GM18868 (cell line): ENCODE measurements at regions not wholly inside any gene's neighbourhood (a gene's known extent, or its start where the extent isn't known, plus 50 kb on each side); places are given as distances from the start of the nearest gene placed in this dataset.
"Not testable (repeated sequence)": the region's sequence is repeated elsewhere in the genome, so short reads cannot be mapped to it uniquely, and the experiment has no call there.

Experiments
- ATAC-seq: cut with Tn5 transposase; IDR thresholded peaks from one replicate; pipeline ENCODE4 v1.9.1; 2021; ENCODE audit warnings: mild to moderate bottlenecking, moderate library complexity; ENCODE audit not compliant: unreplicated experiment

DNA sequence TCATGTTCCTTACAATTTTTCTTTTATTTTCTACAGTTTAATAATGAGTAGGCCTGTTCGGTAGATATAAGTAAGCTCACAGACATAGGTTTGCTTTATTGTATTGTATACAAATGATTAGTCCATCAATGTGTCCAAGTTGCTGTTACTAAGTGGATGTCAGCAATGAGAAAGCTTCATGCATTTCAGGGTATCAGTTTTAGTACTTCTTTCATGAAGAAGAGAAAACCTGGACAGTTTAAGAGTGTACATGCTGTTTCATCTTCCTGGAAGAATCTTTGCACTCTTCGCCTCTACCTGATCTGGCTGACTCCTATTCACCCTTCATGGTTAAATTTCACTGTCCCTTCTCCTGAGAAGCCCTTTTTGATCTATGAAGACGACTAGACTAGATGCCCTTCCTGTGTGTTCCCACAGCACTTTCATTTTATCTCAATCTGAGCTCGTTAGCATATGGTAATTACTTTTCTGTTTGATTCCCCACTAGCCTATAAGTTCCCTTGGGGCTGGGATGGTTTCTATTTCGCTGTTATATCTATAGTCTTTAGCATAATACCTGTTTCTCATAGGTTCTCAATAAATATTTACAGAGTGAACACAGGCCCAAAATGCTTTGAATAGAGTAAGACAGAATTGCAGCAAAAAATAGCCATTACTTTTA lies 70.7 kb downstream of the CETN3 start:
- ATAC-seq, result peak; percentile 87

- ATAC-seq, result no peak
Observed at GRCh38 chr5:90337449-90338052, 72.0 kb downstream of the CETN3 start.

DNA sequence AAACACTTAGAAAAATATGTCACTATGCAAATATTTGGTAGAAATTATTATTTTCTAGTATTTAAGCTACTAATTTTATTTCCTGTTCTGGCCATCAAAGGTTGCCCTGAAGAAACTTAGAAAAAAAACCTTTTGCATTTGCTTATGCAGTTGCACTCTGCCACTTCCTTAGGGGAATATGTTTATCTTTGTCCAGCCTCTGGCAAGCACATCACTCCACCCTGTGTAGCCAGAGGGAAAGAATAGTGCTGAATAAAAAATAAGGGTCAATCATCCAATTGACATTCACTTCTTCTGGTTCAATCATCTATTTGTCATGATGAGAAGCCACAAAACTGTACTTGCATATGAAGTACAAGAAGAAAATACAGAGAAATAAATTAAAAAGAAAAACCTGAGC lies 72.8 kb downstream of the CETN3 start:
- ATAC-seq, result no peak

GRCh38 chr5:90334741-90335140 lies 74.8 kb downstream of the CETN3 start:
- ATAC-seq, result no peak

DNA sequence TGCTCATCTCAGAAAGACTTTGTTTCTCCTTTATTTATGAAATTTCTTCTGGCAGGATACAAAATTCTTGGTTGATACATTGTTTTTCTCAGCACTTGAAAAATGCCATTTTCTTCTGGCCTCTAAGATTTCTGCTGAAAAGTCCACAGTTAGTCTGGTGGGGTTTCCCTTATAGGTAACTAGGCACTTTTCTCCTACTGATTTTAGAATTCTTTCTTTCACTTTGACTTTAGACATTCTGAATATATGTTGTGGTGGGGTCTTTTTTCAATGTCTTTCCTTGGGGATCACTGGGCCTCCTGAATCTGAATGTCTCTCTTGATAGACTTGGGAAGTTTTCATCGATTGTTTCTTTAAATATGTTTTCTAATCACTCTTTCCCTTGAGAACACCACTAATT lies 79.6 kb downstream of the CETN3 start:
- ATAC-seq, result no peak

DNA sequence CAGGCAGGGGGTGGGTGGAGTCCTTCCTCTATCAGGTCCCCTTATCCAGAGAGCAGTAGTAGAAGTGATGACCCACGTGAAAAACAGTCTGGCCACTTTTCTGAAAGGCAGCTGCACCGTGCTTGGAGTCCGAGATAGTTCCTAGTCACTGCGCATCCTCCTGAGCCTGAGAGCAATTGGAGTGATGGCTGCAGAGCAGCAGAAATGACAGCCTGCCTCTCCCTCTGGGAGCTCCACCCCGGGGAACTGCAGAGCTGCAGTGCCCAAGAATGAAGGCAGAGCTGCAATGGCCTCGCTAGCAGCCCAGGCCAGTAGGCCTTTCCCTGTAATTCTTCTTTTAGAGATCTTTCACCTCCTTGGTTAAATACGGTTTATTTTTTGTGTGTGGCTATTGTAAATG lies 82.6 kb downstream of the CETN3 start:
- no peak for ATAC-seq

DNA sequence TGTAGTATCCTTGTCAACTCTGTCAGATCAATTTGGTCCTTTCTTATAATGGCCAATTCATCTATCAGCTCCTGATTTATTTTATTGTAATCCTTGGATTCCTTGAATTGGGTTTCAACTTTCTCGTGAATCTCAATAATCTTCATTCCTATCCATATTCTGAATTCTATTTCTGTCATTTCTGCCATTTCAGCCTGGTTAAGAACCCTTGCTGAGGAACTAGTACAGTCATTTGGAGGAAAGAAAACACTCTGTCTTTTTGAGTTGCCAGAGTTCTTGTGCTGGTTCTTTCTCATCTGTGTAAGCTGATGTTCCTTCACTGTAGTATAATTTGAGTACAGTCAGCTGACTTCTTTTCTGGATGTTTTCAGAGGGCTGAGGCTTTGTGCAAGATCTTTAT lies 84.5 kb downstream of the CETN3 start:
- ATAC-seq, result no peak

DNA sequence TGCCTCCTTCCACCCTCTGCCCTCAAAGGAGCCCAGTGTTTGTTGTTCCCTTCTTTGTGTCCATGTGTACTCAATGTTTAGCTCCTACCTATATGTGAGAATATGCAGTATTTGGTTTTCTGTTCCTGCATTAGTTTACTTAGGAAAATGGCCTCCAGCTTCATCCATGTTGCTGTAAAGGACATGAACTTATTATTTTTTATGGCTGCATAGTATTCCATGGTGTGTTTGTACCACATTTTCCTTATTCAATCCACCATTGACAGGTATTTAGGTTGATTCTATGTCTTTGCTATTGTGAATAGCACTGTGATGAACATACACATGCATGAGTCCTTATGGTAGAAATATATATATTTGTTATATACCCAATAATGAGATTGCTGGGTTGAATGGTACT lies 89.2 kb downstream of the CETN3 start:
- ATAC-seq, result not testable (repeated sequence)

- no peak for ATAC-seq
Observed at GRCh38 chr5:90312027-90312426, 97.5 kb downstream of the CETN3 start.

DNA sequence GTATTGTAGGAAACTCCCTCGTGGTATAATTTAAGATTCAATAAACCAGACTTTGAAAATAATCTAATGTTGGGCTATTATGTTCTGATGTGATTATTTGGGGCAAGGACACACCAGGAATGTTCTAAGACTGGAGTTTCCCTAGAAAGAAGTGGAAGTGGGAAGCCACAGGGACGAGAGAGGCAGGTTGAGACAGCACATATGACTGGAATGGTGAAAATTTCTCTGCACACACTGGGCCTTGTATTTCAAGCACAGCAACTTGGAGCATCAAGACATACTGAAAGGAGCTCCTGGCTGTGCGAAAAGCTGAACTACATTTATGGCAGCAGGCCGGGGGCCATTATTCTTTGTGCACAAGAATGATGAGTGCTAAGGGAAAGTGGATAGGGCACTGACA lies 98.2 kb downstream of the CETN3 start:
- ATAC-seq, result no peak

- ATAC-seq, result no peak
Observed at GRCh38 chr5:90308787-90309585, 100.6 kb downstream of the CETN3 start.

GRCh38 chr5:90307782-90308181 lies 101.8 kb downstream of the CETN3 start:
- ATAC-seq, result no peak

DNA sequence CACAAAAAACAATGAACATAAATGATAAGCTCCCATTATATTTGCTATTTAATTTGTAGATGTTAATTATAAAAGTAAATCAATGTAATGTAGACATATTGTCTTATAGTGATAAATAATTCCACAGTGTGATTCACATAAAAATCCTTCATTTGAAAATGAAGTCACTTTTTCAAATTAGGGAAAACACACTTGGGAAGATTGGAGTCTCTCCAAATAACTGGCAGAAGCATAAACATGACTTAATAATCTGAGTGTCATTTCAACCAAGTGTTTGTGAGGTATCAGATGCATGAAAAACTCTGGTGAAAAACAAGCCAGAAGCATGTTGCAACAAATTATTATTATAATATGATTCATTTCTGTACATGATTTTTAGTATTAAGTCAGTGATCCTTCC lies 102.2 kb downstream of the CETN3 start:
- no peak for ATAC-seq

- ATAC-seq, result no peak
Observed at GRCh38 chr5:90306613-90307012, 102.9 kb downstream of the CETN3 start.

DNA sequence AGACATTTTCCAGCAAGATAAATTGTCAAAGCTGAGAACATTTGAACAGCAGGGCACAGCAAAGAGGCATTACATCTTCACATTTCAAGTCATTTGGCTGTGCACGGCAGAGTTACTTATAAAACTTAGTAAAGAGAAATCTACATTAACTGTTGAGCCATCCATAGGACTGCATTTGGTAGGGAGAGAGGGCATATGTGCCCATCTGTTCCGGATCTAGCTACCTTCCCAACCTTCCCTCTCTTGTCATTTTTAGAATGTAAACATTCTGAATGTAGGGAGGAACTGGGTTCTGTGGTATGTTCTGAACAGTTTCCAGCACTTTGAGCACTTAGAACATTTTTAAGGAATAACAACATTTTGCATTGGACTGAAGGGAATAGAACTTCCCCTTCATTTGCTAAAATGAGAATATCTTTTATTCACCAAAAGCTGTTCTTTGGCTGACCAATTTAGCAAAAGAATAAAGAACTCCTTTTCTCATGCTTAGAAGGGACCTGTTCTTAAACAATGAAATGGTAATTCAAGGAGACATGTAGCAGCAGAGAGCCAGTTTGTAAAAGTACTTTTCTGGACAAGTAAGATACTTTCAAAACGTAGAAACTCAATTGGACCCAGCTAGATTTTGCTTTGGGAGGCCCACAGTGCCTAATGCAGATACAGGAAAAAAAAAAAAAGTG lies 104.4 kb downstream of the CETN3 start:
- no peak for ATAC-seq

DNA sequence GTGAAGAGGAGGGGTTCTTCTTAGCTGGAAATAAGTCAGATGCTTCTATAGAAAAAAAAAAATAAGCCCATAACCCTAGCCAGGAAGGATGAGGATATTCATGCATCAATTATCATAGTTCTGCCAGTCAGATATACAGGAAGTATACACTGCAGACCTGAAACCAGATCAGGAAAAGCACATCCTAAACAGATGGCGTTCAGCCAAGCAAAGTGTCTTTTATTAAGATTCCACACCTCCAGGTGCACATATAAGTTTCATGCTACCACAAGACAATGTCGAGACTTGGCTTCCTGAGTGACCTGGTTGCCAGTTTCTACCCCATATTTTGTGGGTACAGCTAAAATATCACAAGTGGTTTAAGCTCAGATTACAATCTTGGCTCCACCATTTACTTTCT lies 108.3 kb downstream of the CETN3 start:
- ATAC-seq, result no peak

- ATAC-seq, result no peak
Observed at GRCh38 chr5:90297045-90297764, 112.4 kb downstream of the CETN3 start.

DNA sequence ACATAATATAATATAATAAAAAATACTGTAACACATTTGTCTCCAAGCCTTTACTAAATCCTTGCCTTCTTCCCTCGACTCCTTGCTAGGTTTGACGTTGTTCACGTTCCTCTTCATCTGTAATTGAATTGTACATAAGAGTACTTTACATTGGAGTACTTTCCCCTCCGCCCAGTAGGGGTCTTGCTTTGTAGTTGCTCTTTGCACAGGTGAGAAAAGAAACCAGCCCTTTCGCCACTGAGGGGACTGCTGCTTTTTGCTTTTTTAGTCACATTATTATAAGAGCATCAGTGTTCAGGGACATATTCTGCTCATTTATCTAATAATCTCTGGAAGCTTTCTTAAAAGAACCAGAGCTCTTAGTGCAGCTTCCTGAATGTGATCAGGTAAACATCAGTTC lies 115.0 kb downstream of the CETN3 start:
- no peak for ATAC-seq

DNA sequence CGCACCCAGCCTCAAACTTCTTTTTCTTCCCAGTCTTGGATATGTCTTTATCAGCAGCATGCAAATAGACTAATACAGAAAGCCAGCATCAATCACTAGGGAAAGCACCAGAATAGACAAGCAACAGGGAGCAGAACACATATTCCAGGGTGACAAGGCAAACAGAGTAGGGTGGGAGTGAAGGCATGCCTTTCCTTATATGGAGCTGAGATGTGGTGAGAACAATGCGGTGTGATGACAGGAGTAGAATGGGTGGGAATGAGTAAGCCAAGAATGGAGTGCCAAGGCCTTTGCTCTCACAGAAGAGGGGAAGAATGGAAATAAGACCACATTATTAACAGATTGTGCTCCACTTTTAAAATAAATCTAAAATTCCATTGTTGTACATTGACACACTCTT lies 115.6 kb downstream of the CETN3 start:
- ATAC-seq, result no peak

- ATAC-seq, result no peak
Observed at GRCh38 chr5:90290648-90291047, 118.9 kb downstream of the CETN3 start.

GRCh38 chr5:90289837-90290236 lies 119.7 kb downstream of the CETN3 start:
- no peak for ATAC-seq
